ENCODE measurements at regions not wholly inside any gene's neighbourhood (a gene's known extent, or its start where the extent isn't known, plus 50 kb on each side); places are given as distances from the start of the nearest gene placed in this dataset.

- DNase-seq (ENCODE audit: insufficient read length, low spot score): no peak
- FAIRE-seq: no peak
- TF ChIP-seq, protein P1, sequence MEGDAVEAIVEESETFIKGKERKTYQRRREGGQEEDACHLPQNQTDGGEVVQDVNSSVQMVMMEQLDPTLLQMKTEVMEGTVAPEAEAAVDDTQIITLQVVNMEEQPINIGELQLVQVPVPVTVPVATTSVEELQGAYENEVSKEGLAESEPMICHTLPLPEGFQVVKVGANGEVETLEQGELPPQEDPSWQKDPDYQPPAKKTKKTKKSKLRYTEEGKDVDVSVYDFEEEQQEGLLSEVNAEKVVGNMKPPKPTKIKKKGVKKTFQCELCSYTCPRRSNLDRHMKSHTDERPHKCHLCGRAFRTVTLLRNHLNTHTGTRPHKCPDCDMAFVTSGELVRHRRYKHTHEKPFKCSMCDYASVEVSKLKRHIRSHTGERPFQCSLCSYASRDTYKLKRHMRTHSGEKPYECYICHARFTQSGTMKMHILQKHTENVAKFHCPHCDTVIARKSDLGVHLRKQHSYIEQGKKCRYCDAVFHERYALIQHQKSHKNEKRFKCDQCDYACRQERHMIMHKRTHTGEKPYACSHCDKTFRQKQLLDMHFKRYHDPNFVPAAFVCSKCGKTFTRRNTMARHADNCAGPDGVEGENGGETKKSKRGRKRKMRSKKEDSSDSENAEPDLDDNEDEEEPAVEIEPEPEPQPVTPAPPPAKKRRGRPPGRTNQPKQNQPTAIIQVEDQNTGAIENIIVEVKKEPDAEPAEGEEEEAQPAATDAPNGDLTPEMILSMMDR (IDR thresholded peaks at IDR 0.05; ENCODE audit: insufficient read depth, missing control alignments): no peak
Observed at GRCh38 chr12:118743896-118744700, 237.2 kb upstream of the SRRM4 start.

GRCh38 chr12:118746176-118746575, 235.2 kb upstream of the SRRM4 start:
- TF ChIP-seq, protein P1 (IDR thresholded peaks at IDR 0.05; ENCODE audit: insufficient read depth, missing control alignments): no peak
- no peak for DNase-seq (ENCODE audit: insufficient read length, low spot score)
- FAIRE-seq: no peak

GRCh38 chr12:118746960-118747359, 234.4 kb upstream of the SRRM4 start:
- TF ChIP-seq, protein P1 (IDR thresholded peaks at IDR 0.05; ENCODE audit: insufficient read depth, missing control alignments): no peak
- FAIRE-seq (no peak), DNase-seq (ENCODE audit: insufficient read length, low spot score) (no peak)

DNA sequence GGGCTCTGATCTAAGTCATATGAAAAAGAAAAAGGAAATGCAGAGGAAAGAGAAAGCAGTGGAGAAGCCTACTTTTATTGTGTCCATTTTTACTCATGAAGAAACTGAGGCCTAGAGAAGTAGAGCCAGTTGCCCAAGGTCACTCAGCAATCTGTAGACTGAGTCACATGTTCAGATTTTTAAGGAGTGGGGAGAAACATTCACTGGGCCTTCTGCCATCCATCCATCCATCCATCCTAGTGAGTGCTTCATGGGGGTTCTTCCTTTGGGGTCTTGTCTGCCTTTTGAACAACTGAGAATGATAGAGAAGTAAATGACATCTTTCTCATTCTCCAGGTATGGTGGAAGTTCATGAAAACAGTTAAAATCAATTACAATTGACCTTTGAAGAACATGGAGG, 233.6 kb upstream of the SRRM4 start:
- FAIRE-seq (no peak), DNase-seq (ENCODE audit: insufficient read length, low spot score) (no peak)
- TF ChIP-seq, protein P1 (IDR thresholded peaks at IDR 0.05; ENCODE audit: insufficient read depth, missing control alignments): no peak

DNA sequence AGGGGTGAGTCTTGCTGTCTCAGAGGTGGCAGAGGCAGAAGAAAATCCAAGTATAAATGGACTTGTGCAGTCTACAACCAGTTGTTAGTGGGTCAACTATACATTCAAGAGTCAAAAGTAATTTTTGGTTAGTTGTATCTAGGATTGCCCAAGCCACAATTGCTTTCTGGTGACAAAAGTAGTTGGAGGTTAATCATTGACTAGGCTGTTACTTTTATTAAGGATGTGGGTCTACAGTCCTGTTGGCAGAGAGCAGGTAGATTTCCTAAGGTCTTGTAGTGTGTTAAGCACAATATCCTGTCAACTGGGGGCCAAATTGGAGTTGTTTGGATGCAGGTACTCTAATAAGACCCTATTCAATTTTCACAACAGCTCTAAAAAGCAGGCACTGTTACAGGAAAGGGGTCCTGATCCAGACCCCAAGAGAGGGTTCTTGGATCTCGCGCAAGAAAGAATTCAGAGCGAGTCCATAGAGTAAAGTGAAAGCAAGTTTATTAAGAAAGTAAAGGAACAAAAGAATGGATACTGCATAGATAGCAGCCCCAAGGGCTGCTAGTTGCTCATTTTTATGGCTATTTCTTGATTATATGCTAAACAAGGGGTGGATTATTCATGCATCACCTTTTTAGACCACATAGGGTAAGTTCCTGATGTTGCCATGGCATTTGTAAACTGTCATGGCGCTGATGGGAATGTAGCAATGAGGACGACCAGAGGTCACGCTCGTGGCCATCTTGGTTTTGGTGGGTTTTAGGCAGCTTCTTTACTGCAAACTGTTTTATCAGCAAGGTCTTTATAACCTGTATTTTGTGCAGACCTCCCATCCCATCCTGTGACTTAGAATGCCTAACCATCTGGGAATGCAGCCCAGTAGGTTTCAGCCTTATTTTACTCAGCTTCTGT, 232.6 kb upstream of the SRRM4 start:
- no peak for DNase-seq (ENCODE audit: insufficient read length, low spot score)
- no peak for FAIRE-seq
- TF ChIP-seq, protein P1 (IDR thresholded peaks at IDR 0.05; ENCODE audit: insufficient read depth, missing control alignments): no peak

- no peak for DNase-seq (ENCODE audit: insufficient read length, low spot score)
- FAIRE-seq: no peak
Observed at GRCh38 chr12:118749646-118750045, 231.7 kb upstream of the SRRM4 start.

More at GRCh38 chr12:118749646-118750045, 231.7 kb upstream of the SRRM4 start:
- TF ChIP-seq, protein P1 (IDR thresholded peaks at IDR 0.05; ENCODE audit: insufficient read depth, missing control alignments): no peak
